T-cell (primary cell): ENCODE measurements at regions not wholly inside any gene's neighbourhood (a gene's known extent, or its start where the extent isn't known, plus 50 kb on each side); places are given as distances from the start of the nearest gene placed in this dataset.

ENCODE experiments used
- ATAC-seq, 4 experiments: fragments of 200-7000 bp in 3 of 4; fragments of 150-1000 bp in 1 of 4; cut with Tn5 transposase; replicated peaks in 1 of 4; 1 replicate in 3 of 4; 2 replicates in 1 of 4; pipeline ENCODE4 v1.10.0; 2021; ENCODE audit warnings: moderate library complexity in 3 of 4, mild to moderate bottlenecking in 2 of 4, moderate number of reproducible peaks in 1 of 4
- CTCF ChIA-PET, 2 donors: fragments of 300-600 bp; sonication (Branson Sonifier 250); formaldehyde crosslinking; loops; one replicate each; lab custom pipeline; 2022; ENCODE audit warnings: antibody characterized with exemption in 2 of 2; lab: Charles Lee
- POLR2A ChIA-PET, 2 donors: fragments of 300-600 bp; sonication (Branson Sonifier 250); formaldehyde crosslinking; loops; one replicate each; lab custom pipeline; 2022; ENCODE audit warnings: antibody characterized with exemption in 2 of 2; lab: Charles Lee
- DNase-seq, 35 experiments: peaks; one replicate each; pipeline versions ENCODE4 v3.0.0 to v3.0.0-alpha.2; 2013 to 2023
- H3K27ac ChIP-seq: one replicate; pipeline ENCODE4 v1.5.1; 2013; ENCODE audit warnings: low read length
- H3K27me3 ChIP-seq, 2 experiments: replicated peaks in 1 of 2; 1 replicate in 1 of 2; 2 replicates in 1 of 2; pipeline versions ENCODE4 v1.6.1 to v1.7.0; 2013; ENCODE audit warnings: low read length in 1 of 2, mixed read lengths in 1 of 2; ENCODE audit not compliant: control insufficient read depth in 2 of 2, insufficient read depth in 2 of 2; ENCODE audit errors: extremely low read depth in 1 of 2
- H3K36me3 ChIP-seq, 2 donors: 1 replicate in 1 of 2; 2 replicates in 1 of 2; pipeline versions ENCODE4 v1.6.1 to v1.7.0; 2013; ENCODE audit warnings: low read length in 1 of 2; ENCODE audit not compliant: control insufficient read depth in 2 of 2, insufficient read depth in 1 of 2; ENCODE audit errors: extremely low read depth in 1 of 2
- H3K4me1 ChIP-seq, 2 experiments: 1 replicate in 1 of 2; 2 replicates in 1 of 2; pipeline versions ENCODE4 v1.6.1 to v1.7.0; 2013; ENCODE audit warnings: low read length in 2 of 2, mixed read lengths in 1 of 2; ENCODE audit not compliant: insufficient read depth in 2 of 2, control insufficient read depth in 1 of 2; ENCODE audit errors: extremely low read depth in 1 of 2
- H3K4me3 ChIP-seq, 2 donors: 1 replicate in 1 of 2; 2 replicates in 1 of 2; pipeline versions ENCODE4 v1.5.1 to v1.7.0; 2013; ENCODE audit warnings: mild to moderate bottlenecking in 2 of 2, low read length in 1 of 2, moderate library complexity in 1 of 2; ENCODE audit not compliant: control insufficient read depth in 1 of 2; ENCODE audit errors: extremely low read depth in 1 of 2
- H3K9me3 ChIP-seq: 2 replicates; pipeline ENCODE4 v1.7.0; 2013
- H3K27ac Mint-ChIP-seq, 2 donors: one replicate each; pipeline ENCODE4 v1.8.0; 2020 to 2021; ENCODE audit warnings: mild to moderate bottlenecking in 2 of 2, mixed read lengths in 2 of 2
- H3K27me3 Mint-ChIP-seq, 2 donors: one replicate each; pipeline ENCODE4 v1.8.0; 2021 to 2022; ENCODE audit warnings: mixed read lengths in 2 of 2
- H3K36me3 Mint-ChIP-seq: one replicate; pipeline ENCODE4 v1.8.0; 2021; ENCODE audit warnings: mixed read lengths
- H3K4me1 Mint-ChIP-seq, 3 donors: one replicate each; pipeline ENCODE4 v1.8.0; 2020 to 2022; ENCODE audit warnings: mixed read lengths in 3 of 3, mild to moderate bottlenecking in 1 of 3
- H3K4me3 Mint-ChIP-seq, 3 donors: one replicate each; pipeline ENCODE4 v1.8.0; 2020 to 2022; ENCODE audit warnings: mild to moderate bottlenecking in 3 of 3, mixed read lengths in 3 of 3, moderate library complexity in 3 of 3
- H3K9me3 Mint-ChIP-seq, 3 donors: one replicate each; pipeline ENCODE4 v1.8.0; 2020 to 2022; ENCODE audit warnings: mixed read lengths in 3 of 3
- WGBS: methylation state at CpG from one replicate; pipeline ENCODE4 v1.1.5; 2013; ENCODE audit warnings: missing lambda C conversion rate; ENCODE audit not compliant: insufficient coverage; 5-methylcytosine and 5-hydroxymethylcytosine counted together

DNA sequence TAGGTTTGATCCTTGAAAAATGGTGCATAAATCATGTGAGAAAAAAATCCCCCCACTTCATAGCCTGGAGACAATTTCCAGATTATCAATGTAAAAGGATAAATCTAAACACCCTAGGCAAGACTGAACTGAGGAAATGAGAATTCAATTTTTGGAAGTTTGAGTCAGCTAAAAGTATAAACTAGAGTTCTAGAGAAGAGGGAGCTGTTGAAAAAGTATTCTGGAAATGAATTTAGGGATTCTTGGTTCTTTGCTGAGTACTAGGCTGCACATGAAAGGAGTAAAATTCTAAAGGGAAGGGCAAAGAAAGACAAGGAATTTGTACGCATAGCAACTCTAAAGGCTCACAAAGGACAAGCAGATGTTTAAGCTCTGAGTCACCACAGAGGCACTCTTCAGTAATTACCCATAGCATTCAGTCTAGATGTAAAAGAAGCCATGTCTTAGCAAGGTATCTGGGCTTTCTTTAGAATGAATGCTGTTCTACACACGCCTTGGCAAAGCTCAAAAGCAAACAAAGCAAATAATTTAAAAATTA, 896.5 kb downstream of the PDHA2 start:
- ChIA-PET CTCF (no interaction called here), POLR2A (no interaction called here)
- Histone ChIP-seq H3K36me3 (no peaks in the 10 kb centered on the region), H3K4me1 (no peaks in the 10 kb centered on the region), H3K27me3 (no peaks in the 10 kb centered on the region), H3K4me3 (no peak overlapping the region), H3K9me3 (no peaks in the 10 kb centered on the region), H3K27ac (no peak overlapping the region)
- DNase-seq (no peak), ATAC-seq (no peak)
- H3K36me3 Mint-ChIP-seq: no peaks in the 10 kb centered on the region
- no peak overlapping the region for H3K4me3 Mint-ChIP-seq
- H3K27ac Mint-ChIP-seq: no peak overlapping the region
- WGBS: 86% methylated on average over 1 of the region's 2 CpGs
- no peaks in the 10 kb centered on the region for H3K27me3 Mint-ChIP-seq
- no peaks in the 10 kb centered on the region for H3K4me1 Mint-ChIP-seq
- H3K9me3 Mint-ChIP-seq: peaks cover 7 to 13% (median 12%) of the 10 kb centered on the region in 3 donors

DNA sequence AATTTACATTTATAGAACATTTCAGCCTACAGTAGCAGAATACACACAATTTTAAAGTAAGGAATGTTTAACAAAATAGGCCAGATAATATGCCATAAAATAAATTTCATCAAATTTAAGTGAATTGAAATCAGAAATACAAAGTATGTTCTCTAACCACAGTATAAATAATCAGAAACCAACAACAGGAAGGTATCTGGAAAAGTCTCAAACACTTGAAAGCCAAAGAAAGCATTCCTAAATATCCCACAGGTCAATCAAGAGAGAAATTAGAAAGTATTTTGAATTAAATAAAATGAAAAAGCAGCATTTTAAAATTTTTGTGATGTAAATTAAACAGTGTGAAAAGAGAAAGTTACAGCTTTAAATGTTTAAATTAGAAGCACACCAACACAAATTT, 899.2 kb downstream of the PDHA2 start:
- peaks cover 0 to 5% (median 4%) of the 10 kb centered on the region in 3 donors for H3K9me3 Mint-ChIP-seq
- H3K27me3 ChIP-seq: no peaks in the 10 kb centered on the region
- H3K9me3 ChIP-seq: no peaks in the 10 kb centered on the region
- H3K4me1 ChIP-seq: no peaks in the 10 kb centered on the region
- H3K27ac Mint-ChIP-seq: no peak overlapping the region
- H3K36me3 Mint-ChIP-seq: no peaks in the 10 kb centered on the region
- no peaks in the 10 kb centered on the region for H3K36me3 ChIP-seq
- ATAC-seq (no peak), DNase-seq (no peak)
- POLR2A ChIA-PET: no interaction called here
- H3K4me3 Mint-ChIP-seq: no peak overlapping the region
- no peaks in the 10 kb centered on the region for H3K27me3 Mint-ChIP-seq
- H3K27ac ChIP-seq: no peak overlapping the region
- CTCF ChIA-PET: no interaction called here
- no peaks in the 10 kb centered on the region for H3K4me1 Mint-ChIP-seq
- H3K4me3 ChIP-seq: no peak overlapping the region

DNA sequence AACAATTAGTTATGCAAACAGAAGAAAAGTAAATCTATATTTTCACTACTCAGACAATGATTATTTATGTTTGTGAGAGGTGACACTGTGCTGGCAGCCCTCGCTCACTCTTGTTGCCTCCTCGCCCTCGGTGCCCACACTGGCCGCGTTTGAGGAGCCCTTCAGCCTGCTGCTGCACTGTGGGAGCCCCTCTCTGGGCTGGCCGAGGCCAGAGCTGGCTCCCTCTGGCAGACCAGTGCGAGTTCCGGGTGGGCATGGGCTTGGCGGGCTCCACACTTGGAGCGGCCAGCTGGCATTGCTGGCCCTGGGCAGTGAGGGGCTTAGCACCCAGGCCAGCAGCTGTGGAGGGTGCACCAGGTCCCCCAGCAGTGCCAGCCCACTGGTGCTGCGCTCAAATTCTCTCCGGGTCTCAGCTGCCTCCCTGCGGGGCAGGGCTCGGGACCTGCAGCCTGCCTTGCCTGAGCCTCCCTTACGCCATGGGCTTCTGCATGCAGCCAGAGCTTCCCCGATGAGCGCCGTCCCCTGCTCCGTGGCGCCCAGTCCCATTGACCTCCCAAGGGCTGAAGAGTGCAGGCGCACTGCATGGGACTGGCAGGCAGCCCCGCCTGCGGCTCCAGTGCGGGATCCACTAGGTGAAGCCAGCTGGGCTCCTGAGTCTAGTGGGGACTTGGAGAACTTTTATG, 902.6 kb downstream of the PDHA2 start:
- Mint-ChIP-seq H3K4me3 (no peak overlapping the region), H3K27me3 (no peaks in the 10 kb centered on the region), H3K27ac (no peak overlapping the region), H3K36me3 (no peaks in the 10 kb centered on the region), H3K9me3 (peaks cover 0 to 6% (median 0%) of the 10 kb centered on the region in 3 donors), H3K4me1 (no peaks in the 10 kb centered on the region)
- H3K4me1 ChIP-seq: no peaks in the 10 kb centered on the region
- ATAC-seq (no peak), DNase-seq (no peak)
- no peaks in the 10 kb centered on the region for H3K27me3 ChIP-seq
- ChIA-PET POLR2A (no interaction called here), CTCF (no interaction called here)
- no peak overlapping the region for H3K4me3 ChIP-seq
- H3K9me3 ChIP-seq: no peaks in the 10 kb centered on the region
- 90% methylated on average over 16 of the region's 24 CpGs for WGBS
- H3K36me3 ChIP-seq: no peaks in the 10 kb centered on the region
- no peak overlapping the region for H3K27ac ChIP-seq

DNA sequence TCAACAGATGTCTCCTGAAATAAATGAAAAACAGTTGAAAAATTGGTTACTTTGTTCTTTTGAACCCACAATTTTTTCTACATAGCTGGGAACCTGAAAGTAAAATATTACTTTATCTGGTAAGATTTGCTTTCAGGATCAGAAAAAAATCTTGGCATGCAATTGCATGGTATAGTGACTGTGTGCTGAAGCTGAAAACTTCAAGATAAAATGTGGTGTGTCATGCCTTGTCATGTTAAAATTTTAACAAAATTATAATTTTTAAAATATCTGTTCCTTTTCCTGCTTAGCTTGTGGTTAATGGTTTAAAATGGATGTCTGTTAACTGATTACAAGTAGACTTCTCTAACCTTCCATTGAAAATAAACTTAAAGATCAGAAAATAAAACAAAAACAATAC, 904.8 kb downstream of the PDHA2 start:
- ChIA-PET POLR2A (no interaction called here), CTCF (no interaction called here)
- no peaks in the 10 kb centered on the region for H3K27me3 ChIP-seq
- Mint-ChIP-seq H3K27ac (no peak overlapping the region), H3K27me3 (no peaks in the 10 kb centered on the region), H3K4me3 (no peak overlapping the region), H3K36me3 (no peaks in the 10 kb centered on the region), H3K9me3 (peaks cover 1 to 8% (median 6%) of the 10 kb centered on the region in 3 donors), H3K4me1 (no peaks in the 10 kb centered on the region)
- H3K4me3 ChIP-seq: no peak overlapping the region
- no peaks in the 10 kb centered on the region for H3K4me1 ChIP-seq
- ATAC-seq (no peak), DNase-seq (no peak)
- no peaks in the 10 kb centered on the region for H3K9me3 ChIP-seq
- no peak overlapping the region for H3K27ac ChIP-seq
- no peaks in the 10 kb centered on the region for H3K36me3 ChIP-seq

DNA sequence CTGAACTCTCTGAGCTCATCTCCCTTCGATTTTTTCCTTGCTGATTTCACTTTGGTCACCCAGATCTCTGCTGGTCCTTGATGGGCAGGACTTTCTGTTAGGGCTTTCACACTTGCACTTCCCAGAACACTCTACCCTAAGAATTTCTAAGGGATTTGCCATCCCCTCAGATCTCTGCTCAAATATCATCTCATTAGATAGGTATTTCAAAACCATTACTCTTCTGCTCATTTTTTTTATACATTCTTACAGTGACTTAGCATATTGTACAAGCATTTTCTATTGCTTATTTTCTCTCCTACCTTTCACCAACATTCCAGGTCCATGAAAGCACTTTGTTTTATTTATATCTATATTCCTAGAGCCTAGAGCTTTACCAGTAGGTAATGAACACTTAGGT, 913.3 kb downstream of the PDHA2 start:
- H3K9me3 ChIP-seq: no peaks in the 10 kb centered on the region
- Mint-ChIP-seq H3K9me3 (peaks cover 11 to 20% (median 17%) of the 10 kb centered on the region in 3 donors), H3K27ac (no peak overlapping the region), H3K4me3 (no peak overlapping the region), H3K27me3 (no peaks in the 10 kb centered on the region), H3K4me1 (no peaks in the 10 kb centered on the region), H3K36me3 (no peaks in the 10 kb centered on the region)
- no peaks in the 10 kb centered on the region for H3K36me3 ChIP-seq
- POLR2A ChIA-PET: no interaction called here
- CTCF ChIA-PET: no interaction called here
- H3K27me3 ChIP-seq: no peaks in the 10 kb centered on the region
- no peak overlapping the region for H3K27ac ChIP-seq
- ATAC-seq: no peak
- no peaks in the 10 kb centered on the region for H3K4me1 ChIP-seq
- no peak overlapping the region for H3K4me3 ChIP-seq
- 44% methylated on average over 1 of the region's 1 CpG for WGBS
- DNase-seq: no peak

DNA sequence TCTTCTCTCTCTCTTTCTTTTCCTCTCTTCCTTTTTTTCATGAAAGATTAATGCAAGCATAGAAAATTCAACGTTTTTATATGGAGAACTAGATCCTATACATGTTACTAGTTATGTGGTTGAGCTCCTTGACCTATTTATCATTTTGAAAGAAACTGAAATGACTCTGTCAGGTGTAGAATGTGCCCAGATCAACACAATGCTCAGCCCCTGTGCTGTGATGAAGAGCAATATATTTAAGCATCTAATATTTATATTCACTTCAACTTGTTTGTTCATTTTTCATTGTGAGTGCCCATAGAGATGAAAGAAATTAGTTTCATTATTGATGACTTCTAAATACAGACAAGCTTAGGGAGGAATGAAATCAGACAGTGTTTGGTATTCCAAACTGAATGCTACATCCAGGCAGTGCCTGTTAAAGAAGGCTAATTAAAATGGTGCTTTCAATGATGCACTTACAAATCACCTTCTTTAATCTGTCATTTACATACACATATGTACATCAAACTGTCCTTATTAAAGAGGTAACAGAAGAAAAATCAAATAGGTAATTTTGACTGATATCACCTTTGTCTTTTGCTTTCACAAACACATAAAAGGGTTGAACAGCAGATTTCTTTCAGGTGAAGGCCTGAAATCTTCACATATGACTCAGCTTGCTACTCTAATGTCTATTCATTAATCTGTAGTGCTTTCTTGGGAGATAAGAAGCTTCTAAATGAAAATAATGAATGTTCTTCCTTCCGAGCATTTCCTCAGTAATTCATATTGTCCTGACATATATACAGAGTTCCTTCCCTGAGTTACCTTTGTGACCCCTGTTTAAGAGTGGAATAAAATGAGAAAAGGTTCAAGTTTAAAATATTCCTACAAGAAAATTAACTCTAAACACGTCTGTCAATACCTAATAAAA, 915.9 kb downstream of the PDHA2 start:
- CTCF ChIA-PET: no interaction called here
- WGBS: no CpG with 5 or more reads among the region's 3 CpGs
- no peak for DNase-seq

More for the DNA sequence above, 915.9 kb downstream of the PDHA2 start:
- no peak overlapping the region for H3K27ac Mint-ChIP-seq
- Histone ChIP-seq H3K9me3 (no peaks in the 10 kb centered on the region), H3K4me1 (no peaks in the 10 kb centered on the region), H3K27ac (no peak overlapping the region), H3K27me3 (no peaks in the 10 kb centered on the region), H3K36me3 (no peaks in the 10 kb centered on the region), H3K4me3 (no peak overlapping the region)
- H3K27me3 Mint-ChIP-seq: no peaks in the 10 kb centered on the region
- H3K36me3 Mint-ChIP-seq: no peaks in the 10 kb centered on the region
- POLR2A ChIA-PET: no interaction called here
- peaks cover 5 to 12% (median 8%) of the 10 kb centered on the region in 3 donors for H3K9me3 Mint-ChIP-seq
- ATAC-seq: no peak
- H3K4me1 Mint-ChIP-seq: no peaks in the 10 kb centered on the region
- no peak overlapping the region for H3K4me3 Mint-ChIP-seq
